ENCODE measurements at regions not wholly inside any gene's neighbourhood (a gene's known extent, or its start where the extent isn't known, plus 50 kb on each side); places are given as distances from the start of the nearest gene placed in this dataset.
"Not testable (repeated sequence)": the region's sequence is repeated elsewhere in the genome, so short reads cannot be mapped to it uniquely, and the experiment has no call there.

DNA sequence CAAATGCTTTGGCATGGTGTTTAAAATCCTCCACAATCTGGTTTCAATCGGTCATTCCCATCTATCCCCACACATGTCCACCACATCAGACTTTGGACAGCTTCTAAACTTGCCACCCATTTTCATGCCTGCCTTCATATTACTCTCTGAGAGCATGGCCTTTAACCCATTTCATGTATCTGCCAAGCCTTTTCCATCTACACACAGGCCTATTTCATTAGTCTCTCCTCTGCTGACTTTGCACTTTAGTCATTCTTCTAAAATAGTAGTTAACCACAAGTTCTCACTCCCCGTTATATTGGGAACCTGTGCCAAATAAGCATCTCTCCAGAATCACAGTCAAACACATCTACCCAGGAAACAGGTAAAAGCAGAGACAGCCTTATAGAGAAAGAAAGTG, 142.2 kb downstream of the MZT1 start:
- FAIRE-seq = no peak

- FAIRE-seq = no peak
Observed at GRCh38 chr13:72571191-72571590, 156.2 kb downstream of the MZT1 start.

DNA sequence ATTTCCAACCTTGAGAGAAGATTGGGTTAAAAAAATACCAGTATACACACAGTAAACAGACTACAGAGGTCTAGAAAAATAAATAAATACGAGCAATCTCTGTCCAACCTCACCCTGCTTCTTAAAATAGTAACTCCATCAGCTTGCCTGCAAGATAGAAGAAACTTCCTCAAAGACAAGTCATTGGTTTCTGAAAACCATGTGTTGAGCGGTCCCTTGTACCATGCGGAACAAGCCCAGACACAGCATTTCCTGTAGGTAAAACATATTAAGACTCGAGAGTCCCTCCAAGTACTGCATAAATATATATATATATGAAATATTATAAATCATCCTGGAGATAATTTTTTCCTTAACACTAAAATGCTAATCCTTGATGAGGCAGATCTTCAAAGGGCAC, 157.4 kb downstream of the MZT1 start:
- FAIRE-seq = no peak

GRCh38 chr13:72567566-72567965, 159.9 kb downstream of the MZT1 start:
- no peak for FAIRE-seq

DNA sequence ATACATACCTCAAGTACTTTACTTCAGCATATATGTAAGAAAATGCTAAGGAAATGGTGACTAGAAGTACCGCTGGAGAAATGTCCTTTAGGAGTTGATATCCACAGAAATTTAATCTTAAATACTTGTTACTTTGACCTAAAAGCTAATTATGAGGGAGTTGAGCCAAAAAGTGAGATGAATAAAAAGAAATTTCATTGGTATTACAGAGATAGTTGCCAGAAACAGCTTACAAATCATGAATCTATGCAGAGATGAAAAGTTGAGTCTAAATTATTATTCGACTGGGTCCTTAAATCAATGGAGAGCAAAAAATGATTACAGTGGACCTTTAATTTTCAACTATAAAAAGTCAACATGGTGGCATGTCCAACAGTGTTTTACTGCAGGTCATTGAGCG, 160.9 kb downstream of the MZT1 start:
- no peak for FAIRE-seq

DNA sequence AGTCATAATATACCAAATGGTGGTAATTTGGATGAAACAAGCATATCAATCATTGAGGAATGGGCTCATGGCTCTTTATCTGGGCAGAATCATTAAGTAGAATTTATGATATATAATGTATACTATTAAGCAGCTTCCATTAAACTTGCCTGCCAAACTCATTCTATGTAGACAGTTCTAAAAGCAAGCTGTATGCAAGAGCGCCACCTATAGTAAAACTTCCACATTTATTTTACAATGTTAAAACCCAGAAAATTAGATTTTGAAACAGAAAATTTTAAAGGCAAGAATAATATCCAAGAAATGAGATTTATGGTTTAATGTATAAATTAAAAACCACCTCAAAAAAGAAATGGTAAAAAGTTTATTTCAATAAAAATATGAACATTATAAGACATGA, 161.5 kb downstream of the MZT1 start:
- peak; percentile 97 for FAIRE-seq

- no peak for FAIRE-seq
Observed at GRCh38 chr13:72562686-72563085, 164.7 kb downstream of the MZT1 start.

DNA sequence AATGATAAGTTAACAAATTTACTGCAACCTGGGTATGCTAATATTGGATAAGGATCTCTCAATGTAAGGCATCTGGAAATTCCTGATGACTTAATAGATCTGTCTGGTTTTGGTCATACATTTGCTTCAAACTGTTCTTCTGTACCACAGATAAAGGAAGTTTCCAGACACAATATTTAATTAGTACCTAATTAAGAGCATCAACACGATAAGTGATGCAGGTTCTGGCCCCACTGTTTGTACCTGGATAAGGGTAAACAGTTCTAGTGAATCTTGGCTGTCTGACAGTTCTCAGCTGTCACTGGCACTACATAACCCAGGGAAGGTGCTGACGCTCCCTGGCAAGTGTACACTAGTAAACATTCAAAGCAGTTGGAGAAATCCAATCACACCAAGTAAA, 165.6 kb downstream of the MZT1 start:
- FAIRE-seq = no peak

- no peak for FAIRE-seq
Observed at GRCh38 chr13:72559716-72560115, 167.7 kb downstream of the MZT1 start.

- FAIRE-seq = no peak
Observed at GRCh38 chr13:72556945-72557344, 170.5 kb downstream of the MZT1 start.

DNA sequence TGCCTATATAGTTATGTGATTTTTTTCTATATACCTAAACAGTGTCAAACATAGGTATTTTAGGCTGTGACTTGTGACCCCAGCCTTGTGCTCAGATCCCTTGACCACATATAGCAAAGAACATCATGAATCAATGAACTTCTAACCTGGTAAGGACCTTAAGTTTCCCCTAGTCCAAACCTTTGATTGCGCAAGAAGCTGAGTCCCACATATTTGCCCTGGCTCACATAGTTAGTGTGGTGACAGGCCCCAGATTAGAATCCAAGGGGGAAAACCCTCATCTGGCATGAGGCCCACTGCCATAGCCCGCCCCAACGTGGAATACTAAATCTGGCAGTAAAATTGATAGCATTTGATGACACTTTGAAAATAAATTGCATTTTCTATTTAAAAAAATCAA, 171.8 kb downstream of the MZT1 start:
- no peak for FAIRE-seq

DNA sequence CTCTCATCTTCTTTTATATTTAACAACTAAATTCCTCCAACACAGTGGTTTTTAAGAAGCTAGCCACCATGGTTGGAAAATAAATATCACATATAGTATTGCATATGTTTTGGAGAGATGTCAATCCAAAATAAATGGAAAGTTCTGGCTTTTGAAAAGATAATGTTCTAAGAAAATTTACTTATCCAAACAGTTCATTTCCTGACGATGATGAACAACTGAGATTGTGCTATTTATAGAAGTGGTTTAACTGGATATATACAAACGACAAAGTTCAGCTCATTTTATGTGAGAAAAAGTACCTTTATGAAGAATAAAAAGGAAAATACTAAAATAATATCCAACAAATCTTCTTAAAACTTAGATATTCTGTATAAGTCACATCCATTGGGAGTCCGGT, 174.7 kb downstream of the MZT1 start:
- FAIRE-seq = no peak

DNA sequence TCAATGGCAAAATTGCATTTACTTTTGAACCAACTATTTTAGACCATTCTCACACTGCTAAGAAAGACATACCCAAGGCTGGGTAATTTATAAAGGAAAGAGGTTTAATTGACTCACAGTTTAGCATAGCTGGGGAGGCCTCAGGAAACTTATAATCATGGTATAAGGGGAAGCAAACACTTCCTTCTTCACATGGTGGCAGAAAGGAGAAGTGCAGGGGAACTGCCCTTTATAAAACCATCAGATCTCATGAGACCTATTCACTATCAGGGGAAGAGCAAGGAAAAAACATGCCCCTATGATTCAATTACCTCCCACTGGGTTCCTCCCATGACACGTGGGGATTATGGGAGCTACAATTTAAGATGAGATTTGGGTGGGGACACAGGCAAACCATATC, 181.5 kb downstream of the MZT1 start:
- FAIRE-seq = not testable (repeated sequence)

DNA sequence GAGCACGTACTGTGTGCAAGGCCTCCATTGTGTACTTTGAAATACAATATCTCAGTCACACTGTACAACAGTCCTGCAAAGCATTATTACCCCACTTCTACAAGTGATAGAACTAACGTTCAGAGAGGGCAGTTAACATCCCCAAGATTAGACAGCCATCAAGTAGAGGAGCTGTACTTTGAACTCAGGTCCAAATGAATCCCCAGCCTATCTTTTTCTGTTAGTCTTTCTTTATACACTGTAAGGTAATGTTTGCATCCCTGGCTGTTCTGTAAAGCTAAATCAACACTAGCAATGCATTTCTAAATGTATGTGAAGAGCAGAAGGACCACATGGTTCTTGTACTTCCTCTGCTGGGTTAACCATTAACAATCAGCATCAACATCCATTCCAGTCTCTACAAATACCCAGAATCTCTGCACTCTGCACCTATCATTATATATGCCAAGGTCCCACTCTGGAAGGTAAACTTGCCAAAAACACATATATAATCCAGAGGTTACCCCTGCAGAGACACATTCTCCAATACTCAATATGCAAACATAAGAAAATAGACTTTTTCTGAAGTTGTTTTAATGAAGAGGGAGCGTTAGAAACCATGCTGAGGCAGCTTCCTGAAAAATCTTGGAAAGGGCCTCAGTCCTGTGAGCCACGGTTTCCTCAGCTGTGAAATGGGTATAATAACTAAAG, 182.3 kb downstream of the MZT1 start:
- no peak for FAIRE-seq

GRCh38 chr13:72544042-72544441, 183.4 kb downstream of the MZT1 start:
- FAIRE-seq = no peak

GRCh38 chr13:72542241-72542640, 185.2 kb downstream of the MZT1 start:
- no peak for FAIRE-seq

DNA sequence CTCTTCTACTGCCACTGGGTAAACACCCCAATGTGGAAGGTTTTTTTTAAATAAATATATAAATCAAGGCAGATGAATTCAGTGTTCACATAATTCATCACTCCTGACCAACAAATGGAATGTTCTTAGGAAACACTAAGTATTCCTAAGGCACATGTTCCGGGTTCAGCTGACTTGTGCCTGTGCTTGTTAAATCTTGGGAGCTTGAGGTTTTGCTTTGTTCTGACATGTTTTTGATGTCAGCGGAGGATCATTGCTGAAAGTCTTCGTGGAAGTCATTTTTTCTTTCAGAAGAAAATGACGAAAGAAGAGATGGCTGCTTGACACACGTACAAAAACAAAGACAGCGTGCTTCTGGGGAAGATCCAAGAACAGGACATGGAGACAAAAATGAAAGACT, 185.8 kb downstream of the MZT1 start:
- FAIRE-seq = no peak

GRCh38 chr13:72540881-72541280, 186.5 kb downstream of the MZT1 start:
- FAIRE-seq = no peak

- FAIRE-seq = no peak
Observed at GRCh38 chr13:72539925-72540324, 187.5 kb downstream of the MZT1 start.

DNA sequence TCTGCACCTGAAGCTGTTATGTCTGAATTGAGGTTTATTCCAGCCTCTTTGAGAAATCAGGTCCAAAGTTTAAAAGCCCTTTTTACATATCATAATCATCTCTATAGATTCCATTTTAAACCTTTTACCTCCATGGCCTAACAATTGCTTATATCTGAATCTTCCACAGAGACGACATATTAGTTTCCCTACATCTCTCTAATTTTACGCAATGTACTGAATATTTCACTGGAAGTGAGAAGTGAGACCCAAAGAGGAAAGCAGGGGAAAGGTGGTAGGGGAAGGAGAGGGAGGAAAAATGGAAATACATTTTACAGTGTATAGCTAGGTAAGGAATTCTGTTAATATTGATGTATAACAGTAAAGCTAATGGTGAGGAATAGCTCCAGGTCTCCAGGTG, 189.6 kb downstream of the MZT1 start:
- FAIRE-seq = no peak

GRCh38 chr13:72537395-72537780, 190.0 kb downstream of the MZT1 start:
- FAIRE-seq = no peak

GRCh38 chr13:72536714-72537394, 190.6 kb downstream of the MZT1 start:
- FAIRE-seq = no peak

DNA sequence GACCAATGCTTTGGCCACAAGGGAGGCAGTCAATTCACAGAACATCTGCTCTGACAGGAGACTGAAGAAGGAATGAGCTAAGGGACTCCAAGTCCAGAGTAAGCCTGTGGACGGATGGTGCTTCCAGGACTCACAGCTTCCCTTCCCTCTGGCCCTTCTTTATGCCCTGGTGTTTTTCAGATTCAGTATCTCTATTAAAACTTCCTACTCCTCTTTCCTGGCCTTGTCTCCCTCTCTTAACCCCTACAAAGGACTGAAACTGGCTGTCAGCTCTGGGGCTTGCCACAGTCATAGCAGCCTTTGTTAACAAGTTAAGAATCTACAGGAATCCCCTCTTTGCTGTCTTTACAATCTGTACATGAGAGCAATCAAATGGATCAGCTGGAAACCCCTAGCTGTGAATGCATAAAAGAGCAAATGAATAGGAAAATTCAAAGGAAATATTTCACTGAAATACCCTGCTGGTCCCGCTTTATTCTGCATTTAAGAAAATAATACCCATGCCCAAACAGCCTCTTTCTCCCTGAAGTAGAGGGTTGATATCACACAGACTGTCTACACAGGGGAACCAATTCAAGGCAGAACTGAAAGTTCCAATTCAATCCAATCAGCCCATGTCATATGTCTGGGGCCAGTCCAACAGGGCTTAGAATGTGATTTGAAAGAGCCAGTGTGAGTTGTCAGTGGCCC, 192.3 kb downstream of the MZT1 start:
- no peak for FAIRE-seq

GRCh38 chr13:72530471-72530870, 197.0 kb downstream of the MZT1 start:
- no peak for FAIRE-seq

Data from A204.1 (cell line).